HG02938 (cell line): ENCODE measurements at regions not wholly inside any gene's neighbourhood (a gene's known extent, or its start where the extent isn't known, plus 50 kb on each side); places are given as distances from the start of the nearest gene placed in this dataset.

Source experiments
- ATAC-seq: cut with Tn5 transposase; IDR thresholded peaks from one replicate; pipeline ENCODE4 v1.9.1; 2021; ENCODE audit warnings: mild to moderate bottlenecking, moderate library complexity; ENCODE audit not compliant: unreplicated experiment

DNA sequence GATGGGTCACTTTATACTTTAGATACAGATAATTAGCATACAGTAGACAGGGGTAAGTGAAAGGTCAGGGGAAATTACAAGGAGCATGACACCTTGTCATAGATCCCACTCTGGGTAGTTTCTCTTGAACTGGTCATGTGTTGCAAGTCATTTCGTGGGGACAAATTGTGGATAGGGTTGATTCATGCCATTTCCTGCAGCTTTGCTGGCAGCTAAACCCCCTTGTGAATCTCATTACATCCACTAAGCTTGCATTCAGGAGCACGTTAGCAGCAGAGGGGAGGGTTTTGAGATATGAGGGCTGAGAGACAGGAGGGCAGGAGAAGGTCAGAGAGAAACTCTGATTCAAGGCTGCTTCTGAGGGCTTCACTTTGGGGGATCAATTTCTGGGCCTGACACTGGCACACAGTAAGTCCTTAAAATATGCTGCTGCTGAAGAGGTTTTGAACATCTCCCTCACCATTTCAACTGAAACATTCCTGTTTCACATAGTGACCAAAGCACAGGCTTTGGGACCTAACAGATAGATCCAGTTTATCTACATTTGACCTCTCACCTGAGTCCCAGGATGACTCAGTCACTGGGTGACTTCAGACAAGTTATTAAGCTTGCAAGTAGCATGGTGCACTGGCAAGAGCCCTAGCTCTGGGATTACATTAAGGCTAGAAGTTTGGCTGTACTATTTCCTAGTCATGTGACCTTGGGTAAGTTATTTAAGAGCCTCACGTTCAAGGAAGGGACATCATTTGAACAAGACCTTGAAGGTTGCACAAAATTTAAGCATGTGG is 206.0 kb upstream of the USP24 start:
- ATAC-seq: no peak

- no peak for ATAC-seq
Measured at GRCh38 chr1:55420026-55420425, 204.9 kb upstream of the USP24 start.

DNA sequence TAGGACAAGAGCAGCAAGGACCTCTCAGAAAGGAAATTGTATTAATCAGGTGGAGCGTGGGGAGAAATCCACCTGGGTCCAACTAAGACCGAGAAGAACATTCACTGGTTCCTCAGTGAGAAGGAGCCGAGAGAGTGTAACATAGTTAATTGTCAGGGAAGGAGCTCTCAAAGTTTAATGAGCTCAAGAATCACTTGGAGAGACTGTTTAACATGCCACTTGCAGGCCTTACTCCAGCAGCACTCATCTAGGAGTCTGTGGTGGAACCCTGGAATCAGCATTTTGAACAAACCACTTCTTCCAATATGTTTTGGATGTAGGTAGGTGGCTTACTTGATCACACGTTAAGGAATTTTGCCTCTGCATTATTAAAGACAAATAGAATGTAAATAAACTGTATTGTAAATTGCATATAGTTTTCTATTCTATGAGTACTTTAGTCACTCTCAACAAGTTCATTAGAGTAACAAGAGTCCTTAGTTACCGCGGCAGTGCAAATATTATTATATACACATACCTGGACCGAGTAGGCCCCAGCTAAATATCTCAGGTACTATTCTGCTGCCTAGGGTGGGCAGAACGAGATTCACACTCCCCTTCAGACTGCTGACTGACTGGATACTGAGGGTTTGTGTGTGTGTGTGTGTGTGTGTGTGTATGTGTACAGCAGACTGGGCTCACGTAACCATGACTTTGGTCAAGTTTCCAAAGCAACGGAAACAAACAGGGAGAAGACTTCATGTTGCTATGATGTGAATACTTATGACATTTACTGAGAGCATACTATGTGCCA is 203.2 kb upstream of the USP24 start:
- ATAC-seq: no peak

GRCh38 chr1:55416164-55416842 is 201.1 kb upstream of the USP24 start:
- no peak for ATAC-seq

DNA sequence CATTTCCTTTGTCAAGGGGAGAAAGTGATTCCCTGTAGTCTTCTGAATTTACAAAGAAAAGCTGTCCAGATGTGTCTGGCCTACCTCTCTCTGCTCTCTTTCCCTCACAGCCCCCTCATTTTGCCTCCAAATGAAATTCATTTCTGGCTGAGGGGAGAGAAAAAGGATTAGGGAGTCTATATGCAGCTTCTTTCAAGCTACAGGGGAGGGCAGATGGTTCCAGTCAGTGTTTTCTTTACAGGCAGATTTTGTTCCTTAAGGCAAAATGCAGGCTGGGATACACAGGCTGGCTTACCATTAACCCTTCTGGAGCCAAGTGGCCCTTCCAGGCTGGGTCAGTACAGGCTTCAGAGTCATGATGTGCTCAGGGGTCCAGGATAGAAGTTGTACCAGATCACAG is 198.1 kb upstream of the USP24 start:
- ATAC-seq: no peak

DNA sequence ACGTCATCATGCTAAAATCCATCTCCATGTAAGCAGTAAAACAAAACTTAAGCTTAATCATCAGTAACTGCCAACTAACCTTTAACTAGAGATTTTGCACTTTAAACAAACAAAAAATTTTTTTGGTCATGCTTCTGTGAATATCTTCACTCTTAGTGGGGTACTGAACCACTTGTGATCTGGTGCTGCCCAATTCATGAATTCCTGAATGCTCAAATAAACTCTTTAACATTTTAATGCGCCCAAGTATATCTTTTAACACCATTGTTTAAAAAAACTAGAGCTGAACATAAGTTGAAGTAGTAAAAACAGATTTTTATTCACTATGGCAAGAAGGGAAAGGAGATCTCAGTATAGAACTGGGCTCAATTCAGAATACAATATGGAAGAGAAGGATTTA is 196.9 kb upstream of the USP24 start:
- no peak for ATAC-seq

- ATAC-seq: no peak
Measured at GRCh38 chr1:55402671-55403464, 187.7 kb upstream of the USP24 start.

- no peak for ATAC-seq
Measured at GRCh38 chr1:55402142-55402541, 187.0 kb upstream of the USP24 start.

DNA sequence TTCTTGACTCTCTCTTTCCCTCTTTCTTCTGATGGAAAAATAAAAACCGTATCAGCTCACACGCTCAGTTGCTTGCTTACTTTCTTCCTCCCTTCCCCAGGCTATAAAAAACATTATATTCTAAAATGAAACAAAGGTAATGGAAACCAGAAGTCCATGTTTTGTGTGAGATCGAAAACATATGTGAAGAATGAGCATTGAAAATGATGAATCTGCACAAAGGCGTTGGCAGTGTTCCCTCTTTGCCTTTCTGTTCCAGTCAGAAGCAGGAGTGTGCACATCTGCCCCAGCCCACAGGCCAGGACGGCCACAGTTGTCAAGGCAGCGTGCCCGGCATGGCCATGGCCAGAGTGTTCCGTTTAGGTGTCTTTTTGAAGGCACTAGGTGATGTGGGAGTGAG is 185.3 kb upstream of the USP24 start:
- ATAC-seq: no peak

GRCh38 chr1:55399346-55399745 is 184.2 kb upstream of the USP24 start:
- no peak for ATAC-seq

- ATAC-seq: no peak
Measured at GRCh38 chr1:55396381-55396891, 181.3 kb upstream of the USP24 start.

DNA sequence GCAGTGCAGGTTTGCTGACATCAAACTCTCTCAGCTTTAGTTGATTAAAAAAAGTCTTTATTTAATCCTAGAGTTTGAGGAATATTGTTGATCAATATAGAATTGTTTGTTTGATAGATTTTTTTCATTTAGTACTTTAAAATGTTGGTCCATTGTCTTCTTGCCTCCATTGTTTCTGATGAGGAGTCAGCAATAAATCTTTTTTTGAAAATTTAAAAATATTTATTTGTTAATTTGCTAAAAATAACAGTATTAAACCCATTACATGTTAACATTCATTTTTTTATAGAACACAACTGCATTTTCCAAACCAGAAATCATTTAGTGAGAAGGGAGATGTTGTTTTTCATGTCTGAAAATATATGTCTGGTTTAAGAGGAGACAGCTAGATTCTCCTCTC is 173.8 kb upstream of the USP24 start:
- no peak for ATAC-seq

GRCh38 chr1:55387145-55387544 is 172.0 kb upstream of the USP24 start:
- no peak for ATAC-seq

GRCh38 chr1:55386456-55386855 is 171.3 kb upstream of the USP24 start:
- ATAC-seq: no peak

DNA sequence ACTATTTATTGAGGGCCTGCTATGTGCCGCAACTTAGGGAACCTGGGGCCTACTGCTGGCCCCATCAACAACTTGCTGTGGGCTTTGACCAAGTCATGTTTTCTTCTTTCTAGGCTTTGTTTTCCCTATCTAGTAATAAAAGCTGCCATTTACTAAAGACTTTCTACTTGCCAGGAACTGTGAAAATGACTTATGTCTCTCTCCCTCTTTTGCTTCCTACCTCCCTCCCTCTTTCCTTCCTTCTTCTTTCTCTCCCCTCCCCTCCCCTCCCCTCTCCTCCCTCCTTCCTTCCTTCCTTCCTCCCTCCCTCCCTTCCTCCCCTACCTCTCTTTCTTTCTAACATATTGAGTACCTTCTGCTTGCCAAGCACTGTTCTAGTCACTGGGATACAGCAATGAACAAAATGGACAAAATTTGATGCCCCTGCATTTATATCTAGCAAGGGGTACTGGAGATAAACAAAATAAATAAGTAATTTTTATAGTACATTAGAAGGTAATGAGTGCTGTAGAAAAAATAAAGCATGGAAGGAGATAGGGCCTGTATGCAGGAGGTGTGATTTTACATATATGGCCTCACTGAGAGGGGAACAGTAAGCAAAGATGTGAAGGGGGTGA is 170.3 kb upstream of the USP24 start:
- ATAC-seq: no peak

DNA sequence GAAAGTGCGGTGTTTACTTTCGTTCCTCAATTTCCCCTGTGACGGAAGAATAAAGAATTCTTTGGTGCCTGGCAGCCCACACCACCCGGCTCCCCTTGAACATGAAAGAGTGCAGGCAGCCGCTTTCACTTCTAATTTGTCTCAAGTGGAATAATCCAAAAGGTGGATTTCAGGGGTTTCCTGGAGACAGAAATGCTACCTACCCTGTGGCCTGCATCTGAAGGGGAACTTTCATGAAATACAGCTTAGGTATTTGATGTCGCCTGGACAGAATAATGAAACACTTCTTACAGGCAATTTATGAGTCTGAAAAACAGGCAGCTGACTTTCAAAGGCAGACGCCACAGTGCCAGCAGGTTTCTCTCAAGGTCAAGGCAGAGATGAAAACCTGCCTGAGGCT is 169.5 kb upstream of the USP24 start:
- no peak for ATAC-seq

DNA sequence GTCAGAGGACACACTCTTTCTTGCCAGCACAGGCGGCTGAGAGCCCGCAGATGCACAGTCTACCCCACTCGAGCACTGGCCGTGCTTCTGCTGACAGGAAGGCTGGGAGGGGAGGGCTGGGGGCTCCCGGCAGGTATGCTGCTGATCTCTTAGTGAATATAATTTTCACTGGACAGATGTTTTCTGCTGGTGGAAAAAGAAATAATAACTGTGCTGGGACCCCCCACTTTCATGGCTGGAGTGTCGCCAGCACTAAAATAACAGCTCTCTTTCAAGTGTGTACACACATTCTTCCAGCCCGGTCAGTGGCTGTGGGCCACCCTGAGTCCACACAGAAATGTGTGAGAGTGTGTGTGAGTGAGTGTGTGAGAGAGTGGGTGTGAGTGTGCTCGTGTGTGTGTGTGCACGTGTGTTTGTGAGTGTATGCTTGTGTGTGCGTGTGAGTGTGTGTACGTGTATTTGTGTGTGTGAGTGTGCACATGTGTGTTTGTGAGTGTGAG is 167.7 kb upstream of the USP24 start:
- no peak for ATAC-seq

DNA sequence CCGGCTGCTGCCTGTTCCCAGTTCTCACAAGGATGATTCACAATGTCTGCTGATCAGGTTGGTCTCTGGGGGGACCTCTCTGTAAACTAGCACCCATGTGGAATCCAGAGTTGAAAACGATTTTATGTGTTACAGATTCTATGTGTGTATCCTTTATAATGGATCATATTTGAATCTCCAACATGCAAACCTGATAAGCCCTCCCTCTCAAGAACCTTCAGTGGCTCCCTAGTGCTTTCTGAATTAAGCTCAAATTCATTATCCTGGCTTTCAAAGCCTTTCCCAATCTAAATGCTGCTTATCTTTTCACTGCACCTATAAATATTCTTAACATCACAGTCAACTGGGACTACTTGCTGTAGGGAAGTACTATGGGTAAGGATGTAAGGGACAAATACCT is 166.8 kb upstream of the USP24 start:
- no peak for ATAC-seq

- ATAC-seq: no peak
Measured at GRCh38 chr1:55381491-55381890, 166.3 kb upstream of the USP24 start.

DNA sequence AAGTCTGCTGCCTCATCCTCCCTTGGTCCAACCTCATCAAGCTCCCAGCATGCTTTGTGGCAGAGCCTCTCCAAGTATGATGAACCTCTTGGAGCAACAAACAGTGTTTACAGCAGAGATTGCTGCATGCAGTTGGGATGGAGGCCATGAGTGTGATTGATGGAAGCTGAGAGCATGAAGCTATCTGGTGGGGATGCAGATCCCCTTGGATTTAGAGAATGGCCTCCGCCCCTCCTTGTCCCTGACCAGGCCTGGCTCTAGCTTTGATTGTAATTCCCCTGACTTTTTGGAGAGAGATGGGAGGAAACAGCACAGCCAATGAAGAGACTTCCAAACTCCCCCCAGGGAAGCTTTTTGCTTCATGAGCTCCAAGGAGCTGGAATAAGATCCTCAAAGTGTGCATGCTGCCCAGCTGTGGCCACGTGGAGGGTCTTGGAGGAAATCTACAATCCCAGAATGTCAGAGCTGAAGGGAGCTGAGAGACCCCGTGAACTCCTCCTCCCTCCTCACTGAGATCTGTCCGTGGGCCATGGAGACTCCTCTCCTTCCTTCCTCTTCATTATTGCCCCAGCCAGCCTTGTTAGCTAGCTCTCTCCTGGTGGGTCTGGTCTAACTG is 165.3 kb upstream of the USP24 start:
- no peak for ATAC-seq
